HG03108 (cell line): ENCODE measurements at regions not wholly inside any gene's neighbourhood (a gene's known extent, or its start where the extent isn't known, plus 50 kb on each side); places are given as distances from the start of the nearest gene placed in this dataset.

ENCODE experiments used
- ATAC-seq: cut with Tn5 transposase; IDR thresholded peaks from one replicate; pipeline ENCODE4 v1.9.1; 2021; ENCODE audit warnings: moderate library complexity; ENCODE audit not compliant: unreplicated experiment

DNA sequence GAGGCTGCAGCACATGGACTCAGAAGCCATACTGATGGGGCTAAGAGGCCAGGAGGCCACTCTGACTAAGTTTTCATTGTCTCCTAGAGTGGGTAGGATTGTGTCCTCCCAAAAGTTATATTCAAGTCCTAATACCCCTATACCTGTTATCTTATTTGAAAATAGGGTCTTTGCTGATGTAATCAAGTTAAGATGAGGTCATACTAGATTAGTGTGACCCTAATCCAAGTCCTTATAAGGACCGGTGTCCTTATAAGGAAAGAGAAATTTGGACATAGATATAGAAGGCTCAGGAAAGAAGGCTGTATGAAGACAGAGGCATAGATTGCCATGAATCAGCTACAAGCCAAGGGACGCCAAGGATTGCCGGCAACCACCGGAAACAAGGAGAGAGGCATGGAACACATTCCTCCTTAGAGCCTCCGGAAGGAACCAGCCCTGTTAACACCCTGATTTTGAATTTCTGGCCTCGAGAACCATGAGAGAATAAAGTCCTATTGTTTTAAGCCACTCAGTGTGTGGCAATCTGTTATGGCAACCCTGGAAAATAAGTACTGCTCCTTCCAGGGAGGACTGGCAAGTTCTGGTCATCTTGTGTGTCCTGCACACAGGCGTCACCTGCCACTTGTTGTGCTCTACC, 157.0 kb downstream of the EMX2 start:
- ATAC-seq = no peak

DNA sequence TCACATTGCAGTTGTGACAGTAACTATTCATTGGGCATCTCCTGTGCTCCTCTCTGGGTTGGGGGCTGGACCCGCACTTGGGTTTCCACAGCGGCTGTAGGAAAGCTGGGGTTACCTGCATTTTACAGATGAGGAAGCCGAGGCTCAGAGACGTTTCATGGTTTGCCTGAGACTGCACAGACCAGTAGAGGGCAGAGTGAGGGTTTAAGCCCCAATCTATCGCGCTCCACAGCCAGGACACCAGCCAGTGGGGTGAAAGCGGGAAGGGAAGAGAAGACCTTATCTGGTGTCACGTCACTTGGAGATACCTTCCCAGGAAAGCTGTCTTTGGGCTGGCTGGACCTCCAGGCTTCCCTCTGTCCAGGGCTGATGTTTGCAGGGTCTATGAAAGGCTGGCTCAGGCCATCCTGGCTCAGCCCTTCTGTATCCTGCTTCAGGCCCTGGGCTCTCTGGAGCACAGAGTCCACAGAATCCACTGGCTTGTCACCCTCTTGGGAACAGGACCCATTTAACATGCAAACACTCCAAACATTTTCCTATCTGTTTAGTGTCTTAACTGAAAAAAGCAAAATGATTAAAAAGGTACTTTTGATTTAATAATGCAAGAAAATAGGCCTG, 167.7 kb downstream of the EMX2 start:
- ATAC-seq = no peak

DNA sequence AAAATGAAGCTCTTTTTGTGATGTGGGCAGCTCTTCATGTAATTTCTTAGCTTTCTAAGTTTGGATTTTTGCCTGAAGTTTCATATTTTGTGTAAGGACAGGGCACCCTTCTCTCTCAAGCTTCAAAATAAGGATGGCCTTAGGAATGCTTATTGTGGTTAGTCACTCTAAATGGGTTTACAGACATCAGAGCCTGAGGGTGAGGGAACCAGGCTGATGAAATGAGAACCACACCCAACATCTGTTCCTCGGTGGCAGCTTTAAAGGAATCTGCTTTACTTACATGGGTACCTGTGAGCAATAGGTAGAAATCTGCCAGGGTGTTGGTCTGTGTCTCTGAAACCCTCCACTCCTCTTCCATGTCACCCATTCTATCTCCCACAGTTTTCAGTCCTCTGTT, 174.3 kb downstream of the EMX2 start:
- no peak for ATAC-seq

DNA sequence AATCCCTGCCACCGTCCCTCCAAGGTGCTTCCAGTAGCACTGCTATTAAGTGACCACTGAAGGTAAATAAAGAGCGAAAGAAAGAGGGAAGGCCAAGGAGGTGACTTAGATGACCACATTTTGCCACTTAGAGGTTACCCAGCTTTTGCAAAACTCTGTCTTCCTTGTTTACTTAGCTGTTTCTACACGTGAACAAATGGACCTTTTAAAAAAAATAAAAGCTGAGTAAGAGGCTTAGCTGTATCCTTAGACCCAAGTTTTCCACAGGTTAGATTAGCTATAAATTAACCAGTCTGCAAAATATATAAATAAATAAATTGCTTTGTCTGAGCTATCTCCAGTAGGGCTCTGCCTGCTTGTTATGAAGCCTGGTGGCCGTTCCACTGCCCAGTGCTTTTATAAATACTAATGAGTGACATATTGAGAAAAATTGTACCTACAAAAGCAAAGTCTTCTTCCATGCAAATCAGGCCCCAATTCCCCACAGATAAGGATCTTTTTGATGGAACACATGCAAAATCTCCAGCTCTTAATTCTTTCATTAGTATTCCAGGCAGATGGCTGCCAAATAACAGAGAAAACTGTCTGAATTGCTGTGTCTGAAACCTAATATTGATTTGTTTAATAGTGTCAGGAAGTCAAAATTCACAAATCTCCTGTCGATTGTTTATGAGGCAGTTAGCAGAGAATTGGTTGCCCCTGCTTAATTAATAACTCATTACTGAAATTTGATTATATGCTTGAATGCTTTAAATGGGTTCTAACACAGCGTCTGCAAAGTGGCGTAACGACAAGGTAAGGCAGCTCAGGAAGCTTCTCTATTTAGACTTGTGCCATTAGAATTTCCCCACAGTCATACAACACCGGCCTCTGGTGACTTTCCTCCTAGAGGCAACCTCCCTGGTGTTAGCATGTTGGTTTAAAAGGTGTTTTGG, 176.7 kb downstream of the EMX2 start:
- no peak for ATAC-seq

DNA sequence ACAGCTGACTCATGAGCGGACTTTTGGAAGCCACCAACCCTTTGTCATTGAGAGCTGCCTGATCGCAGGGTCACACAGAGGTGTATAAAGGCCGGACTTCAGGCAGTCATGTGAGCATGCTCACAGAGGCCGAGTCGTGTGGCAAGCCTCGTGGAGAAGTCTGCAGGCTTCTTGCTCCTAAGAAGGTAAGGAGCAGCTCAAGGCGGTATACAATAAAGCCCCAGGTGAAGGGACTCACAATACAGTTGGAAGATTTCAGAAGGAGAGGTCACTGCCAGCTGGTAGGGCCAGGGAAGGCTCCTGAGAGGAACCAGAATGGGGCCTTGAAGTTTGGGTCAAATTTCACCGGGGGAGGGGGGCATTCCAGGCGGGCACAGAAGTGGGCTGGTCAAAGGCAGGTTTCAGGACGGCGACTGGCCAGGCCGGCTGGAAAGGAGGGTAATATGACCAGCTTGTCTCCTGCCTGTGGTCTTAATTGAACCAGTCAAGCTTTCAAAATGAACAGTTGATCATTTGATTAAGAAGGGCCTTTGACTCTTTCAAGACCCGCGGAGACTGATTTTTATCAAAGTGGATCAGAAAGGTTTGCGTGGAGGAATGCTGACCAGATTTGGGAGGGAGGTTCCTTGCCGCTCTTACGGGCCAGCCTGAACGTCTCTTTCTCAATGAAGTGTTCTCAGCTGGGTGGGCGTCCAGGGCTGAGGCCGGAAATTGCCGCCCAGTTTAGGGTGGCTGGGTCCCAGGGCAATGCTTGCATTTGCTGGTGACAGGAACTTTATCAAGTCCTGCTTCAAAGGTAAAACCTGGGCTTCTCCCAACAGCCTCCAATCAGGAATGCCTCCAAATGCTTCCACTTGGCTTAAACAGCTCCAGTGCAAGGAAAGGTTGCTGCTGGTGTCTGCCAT, 178.6 kb downstream of the EMX2 start:
- no peak for ATAC-seq

DNA sequence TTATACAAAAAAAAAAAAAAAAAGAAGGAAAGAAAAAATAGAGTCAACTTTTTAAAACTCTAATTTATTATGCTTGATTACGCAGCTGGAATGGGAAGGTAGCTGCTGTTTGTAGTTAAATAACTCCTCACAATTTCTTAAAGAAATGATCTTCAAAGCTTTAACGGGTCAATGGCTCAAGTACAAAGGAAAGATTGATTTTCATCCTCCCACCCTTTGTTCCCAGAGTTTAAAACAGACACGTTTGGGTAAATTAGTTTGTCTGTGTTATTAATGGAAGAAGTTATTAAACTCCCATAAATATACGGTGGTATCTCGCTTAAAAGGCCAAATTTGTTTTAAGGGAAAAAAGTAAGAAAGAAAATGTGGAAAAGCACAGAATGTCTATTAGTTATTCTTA, 179.3 kb downstream of the EMX2 start:
- ATAC-seq = no peak

DNA sequence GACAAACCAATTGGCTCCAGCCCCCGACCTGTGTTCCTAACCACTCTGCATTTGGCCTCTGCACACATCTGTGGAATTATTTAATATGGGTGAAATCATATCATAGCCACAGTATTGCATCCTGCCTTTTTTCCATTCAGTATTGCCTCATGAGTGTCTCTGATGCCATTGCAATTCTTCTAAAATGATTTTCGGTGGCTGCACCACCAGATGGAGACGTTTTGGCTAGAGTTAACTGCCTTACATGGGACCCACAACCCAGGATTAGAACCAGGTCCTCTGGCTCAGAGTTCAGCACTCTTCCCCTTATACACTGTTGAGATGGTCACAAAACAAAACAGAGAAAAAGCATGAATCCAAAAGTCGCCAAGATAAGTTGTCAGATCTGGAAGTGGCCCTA, 180.8 kb downstream of the EMX2 start:
- no peak for ATAC-seq

DNA sequence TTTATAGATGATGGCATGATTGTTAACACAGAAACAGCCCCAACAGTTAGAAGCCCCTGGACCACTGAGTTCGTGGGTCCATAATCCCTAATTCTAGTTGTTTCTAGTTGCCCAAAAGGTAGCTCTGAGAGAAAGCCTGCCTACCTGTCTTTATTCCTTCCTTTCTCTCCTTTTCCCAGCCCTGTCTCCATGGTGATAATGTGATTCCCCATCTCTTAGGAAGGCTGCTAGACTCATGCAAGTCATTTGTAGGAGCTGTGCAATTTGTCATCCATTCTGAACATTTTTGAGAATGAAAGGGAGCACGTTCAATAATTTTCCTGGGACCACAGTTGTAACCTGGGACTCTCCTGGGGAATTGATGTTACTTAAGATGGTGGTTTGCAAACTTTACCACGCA, 183.4 kb downstream of the EMX2 start:
- ATAC-seq = no peak

DNA sequence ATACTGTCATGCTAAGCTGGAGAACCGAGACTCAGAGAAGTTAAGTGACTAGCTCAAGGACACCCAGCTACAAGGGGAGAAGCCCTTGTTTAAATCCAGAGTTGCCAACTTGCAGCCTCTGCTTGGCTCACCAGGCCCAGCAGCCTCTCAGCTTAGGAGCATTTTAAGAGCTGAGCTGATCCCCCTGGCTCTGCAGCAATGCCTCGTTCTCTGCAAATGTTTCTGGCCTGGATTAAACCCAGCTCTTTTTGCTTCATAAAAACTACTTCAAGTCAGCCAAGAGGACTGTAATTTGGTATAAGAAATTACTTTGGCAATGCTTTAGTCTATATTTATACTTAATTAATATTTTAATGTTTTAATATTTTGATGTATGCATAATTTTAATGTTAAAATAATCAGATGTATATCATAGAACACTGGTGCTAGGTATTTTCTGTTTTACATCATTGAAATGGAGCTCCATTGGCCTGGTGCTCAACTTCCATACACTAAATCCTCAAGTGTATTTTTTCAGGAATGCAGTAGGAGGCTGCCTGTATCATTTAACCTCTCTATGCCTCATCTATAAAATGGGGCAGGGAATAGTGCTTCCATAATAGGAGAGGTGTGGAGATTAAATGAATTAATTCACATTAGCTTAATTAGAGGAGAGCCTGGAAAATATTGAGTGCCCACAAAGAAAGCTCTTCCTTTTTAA, 184.2 kb downstream of the EMX2 start:
- no peak for ATAC-seq

DNA sequence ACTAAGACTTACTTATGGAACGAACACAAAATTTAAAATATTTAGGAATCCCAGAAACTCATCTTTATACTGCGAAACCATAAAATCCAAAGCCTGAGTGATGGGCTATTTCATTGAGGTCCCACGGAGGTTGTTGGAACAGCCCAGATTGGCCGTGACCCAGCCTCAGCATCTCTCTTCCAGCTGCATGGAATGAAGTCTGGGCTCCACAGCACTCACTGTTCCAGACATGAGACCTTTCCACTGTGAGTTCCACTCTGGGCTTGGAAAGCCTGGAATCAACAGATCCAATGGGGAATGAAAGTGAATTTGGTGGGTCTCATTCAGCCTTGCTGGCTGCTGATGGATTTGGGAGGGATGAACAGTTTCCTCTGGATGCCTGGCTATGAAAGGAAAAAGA, 184.9 kb downstream of the EMX2 start:
- ATAC-seq = no peak

DNA sequence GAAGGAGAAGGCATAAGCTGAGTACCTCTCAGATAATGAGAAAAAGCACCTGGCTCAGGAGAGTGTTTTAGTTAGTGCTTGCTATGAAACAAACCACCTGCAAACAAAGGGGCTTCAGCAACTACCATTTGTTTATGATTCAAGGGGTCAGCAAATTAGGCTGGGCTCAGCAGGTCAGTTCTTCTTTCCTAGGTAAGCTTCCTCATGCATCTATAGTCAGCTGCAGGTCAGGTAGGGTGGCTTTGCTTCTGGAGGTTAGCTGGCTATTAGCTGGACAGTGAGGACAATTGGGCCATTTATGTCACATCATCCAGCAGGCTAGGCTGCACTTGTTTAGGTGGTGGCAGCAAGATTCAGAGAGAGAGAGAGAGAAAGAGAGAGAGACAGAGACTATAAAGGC, 185.5 kb downstream of the EMX2 start:
- no peak for ATAC-seq

DNA sequence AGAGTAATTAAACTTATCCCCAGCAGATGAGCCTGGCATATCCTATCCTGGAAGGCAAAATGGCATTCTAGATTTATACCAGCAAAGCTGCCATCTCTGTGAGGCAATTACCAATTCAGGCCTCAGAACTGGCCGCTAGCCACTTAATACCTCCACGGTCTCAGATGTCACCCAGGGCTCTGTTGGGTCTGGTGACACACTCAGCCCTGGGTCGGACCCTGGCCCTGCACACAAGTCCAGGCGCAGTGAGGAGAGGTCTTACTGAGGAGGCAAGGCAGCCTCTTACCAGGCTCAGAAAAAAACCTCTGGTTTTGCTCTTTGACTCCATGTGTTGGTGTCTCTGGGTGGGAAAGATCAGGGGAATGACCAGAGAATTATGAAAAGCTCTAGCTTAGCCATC, 186.6 kb downstream of the EMX2 start:
- no peak for ATAC-seq

DNA sequence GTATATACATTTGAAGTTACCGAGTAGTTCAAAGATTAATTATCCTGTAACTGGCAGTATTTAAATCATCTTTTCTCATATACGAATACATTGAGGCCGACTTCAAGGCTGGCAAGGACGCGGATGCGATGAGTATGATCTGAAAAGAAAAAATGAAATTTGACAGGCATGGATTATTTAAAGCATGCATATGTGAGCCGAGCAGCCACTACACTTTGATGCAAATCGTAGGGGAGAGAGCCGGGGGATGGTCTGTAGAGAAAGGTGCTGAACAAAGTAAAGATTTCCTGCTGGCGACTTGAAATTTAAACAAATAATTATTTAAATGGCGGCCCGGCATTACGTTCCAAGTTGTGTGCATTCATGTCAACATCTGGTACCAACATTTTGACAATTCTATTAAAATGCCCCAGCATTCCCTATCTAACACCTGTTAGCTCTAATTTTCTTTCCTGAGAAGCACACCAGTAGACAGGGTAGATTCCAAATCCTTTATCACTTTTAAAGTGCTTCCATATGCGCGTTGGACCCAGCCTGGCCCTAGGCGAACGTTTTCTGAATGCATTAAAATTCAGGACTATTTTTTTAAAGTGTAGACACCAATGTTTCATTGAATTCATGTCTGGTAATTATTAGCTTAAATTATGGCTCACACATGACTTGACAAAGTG, 188.7 kb downstream of the EMX2 start:
- ATAC-seq = no peak

DNA sequence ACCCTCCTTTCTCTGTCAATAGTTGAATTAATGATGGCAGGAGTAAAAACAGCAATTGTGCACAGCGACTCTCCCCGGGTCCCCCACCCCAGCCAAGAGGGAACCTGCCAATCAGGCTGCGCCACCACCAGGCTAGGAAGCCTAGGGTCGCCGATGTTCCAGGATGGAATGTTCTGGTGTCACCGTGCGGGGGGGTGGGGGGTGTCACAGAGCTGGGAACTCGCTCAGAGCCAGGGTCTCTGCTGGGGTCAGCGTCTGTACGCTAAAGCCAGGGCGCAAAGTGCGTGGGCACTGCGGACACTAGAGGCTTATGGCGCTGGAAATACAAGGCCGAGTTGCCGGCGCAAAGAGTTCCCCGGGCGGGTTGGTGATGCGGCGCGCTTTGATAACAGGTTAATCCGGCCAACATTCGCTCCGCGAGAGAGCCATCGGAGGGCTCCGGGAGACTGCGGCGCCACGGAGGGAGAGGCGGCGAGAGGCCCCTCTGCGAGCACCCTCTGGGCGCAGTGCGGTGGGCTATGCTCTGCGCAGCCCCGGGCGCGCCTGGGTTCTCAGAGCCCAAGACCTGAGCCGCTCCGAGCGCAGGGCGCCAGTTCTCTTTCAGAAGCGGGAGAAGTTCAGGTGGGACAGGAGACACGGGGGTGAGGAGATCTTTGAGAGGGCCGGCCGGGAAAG, 192.3 kb downstream of the EMX2 start:
- no peak for ATAC-seq

DNA sequence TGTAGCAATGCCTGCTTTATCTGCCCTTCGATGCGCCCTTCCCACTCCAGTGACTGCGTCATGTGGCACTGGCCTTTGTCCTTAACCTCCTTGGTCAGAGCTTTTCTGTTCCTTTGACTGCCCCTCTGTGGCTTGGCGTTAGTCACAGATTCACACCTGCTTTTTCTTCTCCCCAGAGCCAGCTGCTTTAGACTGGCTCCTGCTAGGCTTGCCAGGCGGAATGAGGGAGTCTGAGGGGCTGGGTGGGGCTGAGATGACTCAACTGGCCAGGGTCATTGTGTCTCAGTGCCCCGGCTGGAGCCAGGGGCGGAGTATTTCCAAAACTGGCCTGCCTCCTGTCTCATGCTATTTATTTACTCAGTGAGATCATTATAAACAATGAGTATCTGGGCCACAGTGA, 194.1 kb downstream of the EMX2 start:
- no peak for ATAC-seq

DNA sequence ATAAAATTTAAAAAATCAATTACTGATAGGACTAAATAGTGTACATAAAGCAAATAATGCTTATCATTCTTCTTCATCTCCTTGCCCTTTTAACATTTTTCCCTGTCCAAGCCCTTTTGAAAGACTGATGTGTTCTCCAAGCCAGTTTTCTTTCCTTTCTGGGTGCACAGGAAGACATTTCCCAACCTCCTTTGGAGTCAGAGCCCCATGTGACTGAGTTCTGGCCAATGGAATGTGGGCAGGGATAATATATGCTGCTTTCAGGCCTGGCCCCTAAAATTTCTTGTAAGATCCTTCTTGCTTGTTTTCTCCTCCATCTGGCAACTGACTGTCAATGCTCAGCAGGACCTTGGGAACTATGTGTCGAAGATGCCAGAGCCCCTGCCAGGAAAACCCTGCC, 197.5 kb downstream of the EMX2 start:
- ATAC-seq = no peak

DNA sequence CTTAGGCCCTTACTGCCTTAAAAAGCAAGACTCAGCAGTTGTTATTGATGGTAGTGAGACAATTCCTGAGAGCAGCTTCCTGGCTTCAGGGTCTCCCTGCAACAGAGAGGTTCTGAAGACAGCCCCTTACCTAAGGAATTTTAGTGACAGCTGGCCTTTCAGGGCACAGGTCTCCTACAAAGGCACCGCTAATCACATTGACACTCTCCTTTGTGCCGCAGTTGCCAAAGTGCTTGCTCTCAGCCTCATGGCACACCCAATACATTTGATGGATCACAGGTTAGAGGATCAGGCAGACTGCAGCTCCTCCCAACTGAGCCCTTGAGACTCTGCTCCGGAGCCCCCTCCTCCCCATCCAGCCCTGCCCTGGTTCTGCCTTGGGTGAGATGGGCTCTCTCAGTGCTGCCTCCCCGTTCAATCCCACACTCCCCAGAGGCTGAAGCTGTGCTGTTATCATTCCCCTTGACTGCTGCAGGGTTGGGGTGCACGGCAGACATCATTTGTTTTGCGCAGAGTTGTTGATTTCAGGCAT, 198.2 kb downstream of the EMX2 start:
- ATAC-seq = no peak

DNA sequence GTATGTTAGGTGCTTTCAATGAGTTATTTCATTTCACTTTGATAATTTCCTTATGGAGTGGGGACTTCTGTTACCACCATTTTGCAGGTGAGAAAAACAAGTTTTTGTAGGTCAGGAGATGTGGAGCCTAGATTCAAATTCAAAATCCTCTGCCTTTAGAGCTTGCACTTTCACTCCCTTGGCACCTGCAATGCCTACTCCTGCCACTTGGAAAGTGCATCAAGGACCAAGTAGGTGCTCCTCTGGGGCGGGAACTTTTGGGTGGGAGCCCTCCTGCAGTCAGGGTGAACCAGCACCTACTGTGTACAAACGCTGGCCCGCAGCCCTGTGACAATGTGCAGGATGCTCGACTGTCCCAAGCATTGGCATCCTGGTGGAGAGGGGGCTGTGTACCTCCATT, 199.0 kb downstream of the EMX2 start:
- ATAC-seq = no peak

DNA sequence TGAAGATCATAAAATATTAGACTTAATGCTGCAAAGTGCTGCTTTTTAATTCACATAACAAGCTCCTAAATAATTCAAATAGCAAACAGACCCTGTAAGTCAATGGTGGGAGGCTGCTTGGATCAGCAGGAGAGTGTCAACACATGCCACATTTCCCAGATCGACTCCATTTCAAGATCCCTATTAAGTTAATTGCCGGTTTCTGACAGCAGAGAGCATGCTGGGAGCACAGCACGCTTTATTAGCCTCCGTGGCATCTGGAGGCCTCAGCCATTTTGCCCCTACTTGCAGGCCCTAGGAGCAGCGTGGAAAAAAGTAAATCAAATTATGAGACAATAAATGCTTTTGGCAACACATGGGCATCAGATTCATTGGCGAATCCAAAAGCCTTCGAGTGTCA, 201.0 kb downstream of the EMX2 start:
- no peak for ATAC-seq
